ENCODE measurements at regions not wholly inside any gene's neighbourhood (a gene's known extent, or its start where the extent isn't known, plus 50 kb on each side); places are given as distances from the start of the nearest gene placed in this dataset.

- WGBS, 2 experiments (ENCODE audit: extremely low coverage in 1 of 2, insufficient coverage in 1 of 2, insufficient read length in 1 of 2, insufficient replicate concordance in 2 of 2, low coverage in 1 of 2, low lambda C conversion rate in 2 of 2, missing lambda C conversion rate in 1 of 2) = 88% methylated on average over 2 of the region's 2 CpGs; no CpG with 5 or more reads in 1 of the 2 experiments
- Histone ChIP-seq H3K14ac (ENCODE audit: insufficient read length) (no peak overlapping the region), H4K20me1 (replicated peaks in 1 of 2; ENCODE audit: control insufficient read depth in 1 of 2, insufficient read depth in 2 of 2, low read length in 2 of 2) (no peaks in the 10 kb centered on the region), H2BK20ac (ENCODE audit: low read length) (no peak overlapping the region), H3K27me3 (replicated peaks in 1 of 4; ENCODE audit: control insufficient read depth in 3 of 4, extremely low read depth in 1 of 4, insufficient read depth in 3 of 4, low read length in 3 of 4) (no peaks in the 10 kb centered on the region), H3K4me3 (ENCODE audit: extremely low read depth in 1 of 4, insufficient read depth in 2 of 4, low read depth in 3 of 4, low read length in 4 of 4) (no peak overlapping the region), H2BK5ac (ENCODE audit: low read depth, low read length) (no peak overlapping the region), H2AFZ (ENCODE audit: low read length) (no peak overlapping the region), H4K91ac (replicated peaks; ENCODE audit: insufficient read length, low read length) (no peak overlapping the region), H3K18ac (ENCODE audit: extremely low read depth, low read length) (no peak overlapping the region), H4K5ac (ENCODE audit: insufficient read length, low read depth, low read length) (no peak overlapping the region), H3K9ac (replicated peaks in 1 of 4; ENCODE audit: extremely low read depth in 1 of 4, low read depth in 3 of 4, low read length in 3 of 4) (no peak overlapping the region), H3K23ac (ENCODE audit: insufficient read length) (no peak overlapping the region), H3K23me2 (ENCODE audit: low read depth, low read length) (no peaks in the 10 kb centered on the region), H3K36me3 (ENCODE audit: control insufficient read depth in 2 of 4, insufficient read depth in 4 of 4, low read length in 3 of 4) (no peaks in the 10 kb centered on the region), H2BK15ac (ENCODE audit: low read length) (no peak overlapping the region), H3K4ac (replicated peaks; ENCODE audit: insufficient read length, low read depth, low read length) (no peak overlapping the region), H3K4me1 (replicated peaks in 1 of 4; ENCODE audit: control insufficient read depth in 3 of 4, insufficient read depth in 4 of 4, low read length in 3 of 4) (peaks cover 2 to 5% (median 3%) of the 10 kb centered on the region in 4 experiments; a peak in 3 of 7 replicates), H2BK12ac (ENCODE audit: low read depth, low read length) (no peak overlapping the region), H2AK5ac (ENCODE audit: low read depth, low read length) (no peak overlapping the region), H3K27ac (ENCODE audit: low read depth, low read length) (no peak overlapping the region), H3K9me3 (ENCODE audit: insufficient read depth in 2 of 2, low read depth in 1 of 2, low read length in 1 of 2) (no peaks in the 10 kb centered on the region), H4K8ac (ENCODE audit: extremely low read depth, insufficient read depth, low read length) (no peak overlapping the region), H3K79me1 (ENCODE audit: low read depth, low read length) (no peaks in the 10 kb centered on the region), H3K56ac (replicated peaks; ENCODE audit: insufficient read length, low read depth, low read length) (no peak overlapping the region), H3K79me2 (ENCODE audit: control insufficient read depth in 1 of 2, insufficient read depth in 2 of 2, low read length in 2 of 2) (no peaks in the 10 kb centered on the region), H2BK120ac (replicated peaks; ENCODE audit: low read depth, low read length) (no peak overlapping the region), H3K4me2 (ENCODE audit: insufficient read depth in 1 of 2, low read depth in 2 of 2, low read length in 2 of 2) (no peak overlapping the region)
- FAIRE-seq = no peak
- ChIA-PET POLR2A (ENCODE audit: partially characterized antibody) (no interaction called here), CTCF (ENCODE audit: partially characterized antibody) (interaction anchor here (0.6 to 1.3 kb wide), 3 partner anchors 20 to 307 kb away, joined by 3 to 5 read pairs (median 3); no protein-coding TSS in a partner anchor)
- DNase-seq (ENCODE audit: low read depth in 1 of 2, low spot score in 2 of 2) = no peak
- TF ChIP-seq HDAC2 (IDR thresholded peaks at IDR 0.05; ENCODE audit: borderline replicate concordance in 1 of 2, low read depth in 2 of 2, low read length in 2 of 2) (no peak), E2F6 (IDR thresholded peaks at IDR 0.05) (no peak), ATF2 (IDR thresholded peaks at IDR 0.05; ENCODE audit: low read length) (no peak), SIRT6 (IDR thresholded peaks at IDR 0.05; ENCODE audit: low read length) (no peak), TCF12 (IDR thresholded peaks at IDR 0.05; ENCODE audit: low read depth, low read length) (no peak), CBX8 (IDR thresholded peaks at IDR 0.05; ENCODE audit: borderline replicate concordance, low read depth, low read length) (no peak), SIX5 (IDR thresholded peaks at IDR 0.05; ENCODE audit: low read depth, low read length) (no peak), SAP30 (IDR thresholded peaks at IDR 0.05; ENCODE audit: insufficient read depth, insufficient replicate concordance, low read length) (no peak), SUZ12 (IDR thresholded peaks at IDR 0.05; ENCODE audit: low read length) (no peak)
These were observed 365.3 kb upstream of the IGFBP3 start for GRCh38 chr7:46286356-46286755.

Measured in H1 (cell line).